Calu3 (cell line): ENCODE measurements at regions not wholly inside any gene's neighbourhood (a gene's known extent, or its start where the extent isn't known, plus 50 kb on each side); places are given as distances from the start of the nearest gene placed in this dataset.

Experiments used
- BruUV-seq: library from RNA; stranded (reverse); fragments of 400-500 nt; replicated peaks from 2 replicates; lab custom pipeline; 2021; lab: Mats Ljungman, UMichigan
- CTCF ChIA-PET: fragments of 300-600 bp; sonication (Branson Sonifier 250); formaldehyde crosslinking; loops from one replicate; lab custom pipeline; 2022; ENCODE audit warnings: antibody characterized with exemption; lab: Charles Lee
- DNase-seq: peaks from one replicate; pipeline ENCODE4 v3.0.0; 2022
- H3K27ac Mint-ChIP-seq: one replicate; pipeline ENCODE4 v1.8.0; 2022; ENCODE audit warnings: mixed read lengths; ENCODE audit not compliant: unreplicated experiment
- H3K27me3 Mint-ChIP-seq: one replicate; pipeline ENCODE4 v1.8.0; 2022; ENCODE audit warnings: mixed read lengths; ENCODE audit not compliant: unreplicated experiment
- H3K36me3 Mint-ChIP-seq: one replicate; pipeline ENCODE4 v1.8.0; 2022; ENCODE audit warnings: mild to moderate bottlenecking, moderate library complexity, mixed read lengths; ENCODE audit not compliant: insufficient read depth, unreplicated experiment
- H3K4me1 Mint-ChIP-seq: one replicate; pipeline ENCODE4 v1.8.0; 2022; ENCODE audit warnings: mild to moderate bottlenecking, low read depth, mixed read lengths; ENCODE audit not compliant: unreplicated experiment
- H3K4me3 Mint-ChIP-seq: one replicate; pipeline ENCODE4 v1.8.0; 2022; ENCODE audit warnings: mild to moderate bottlenecking, low read depth, moderate library complexity, mixed read lengths; ENCODE audit not compliant: unreplicated experiment
- H3K9me3 Mint-ChIP-seq: one replicate; pipeline ENCODE4 v1.8.0; 2022; ENCODE audit warnings: low read depth, mixed read lengths; ENCODE audit not compliant: unreplicated experiment
- intact Hi-C: fragments of 100-400 bp; cut with micrococcal nuclease; formaldehyde crosslinking; loops from one replicate; pipeline ENCODE4 v1.10.0; 2022; ENCODE audit not compliant: unreplicated experiment
- TF ChIP-seq, protein P1 (sequence below): fragments of 200-600 bp; IDR thresholded peaks from one replicate; pipeline ENCODE4 v1.8.0; 2022; ENCODE audit warnings: antibody characterized with exemption; ENCODE audit not compliant: unreplicated experiment

DNA sequence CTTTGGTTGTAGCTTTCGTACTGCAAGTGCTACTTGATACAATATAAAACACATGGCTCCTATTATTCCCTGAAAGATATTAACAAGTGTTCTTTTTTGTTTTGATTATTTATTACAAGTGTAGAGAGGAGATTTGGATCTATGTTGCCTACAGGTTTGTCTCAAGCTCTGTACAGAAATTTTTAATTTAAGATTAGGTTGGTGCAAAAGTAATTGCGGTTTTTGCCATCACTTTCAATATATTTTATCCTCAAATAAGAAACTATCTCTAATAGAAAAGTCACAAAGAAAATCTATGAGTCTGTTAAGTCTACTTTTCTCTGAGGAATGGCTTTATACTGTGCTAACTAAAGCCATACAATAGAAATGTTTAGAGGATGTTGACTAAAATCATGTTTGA is 1086.1 kb downstream of the GRM8 start:
- CTCF ChIA-PET: no interaction called here
- intact Hi-C loops: no loop called here
- H3K27ac Mint-ChIP-seq: no peak overlapping the region
- TF ChIP-seq, protein P1, sequence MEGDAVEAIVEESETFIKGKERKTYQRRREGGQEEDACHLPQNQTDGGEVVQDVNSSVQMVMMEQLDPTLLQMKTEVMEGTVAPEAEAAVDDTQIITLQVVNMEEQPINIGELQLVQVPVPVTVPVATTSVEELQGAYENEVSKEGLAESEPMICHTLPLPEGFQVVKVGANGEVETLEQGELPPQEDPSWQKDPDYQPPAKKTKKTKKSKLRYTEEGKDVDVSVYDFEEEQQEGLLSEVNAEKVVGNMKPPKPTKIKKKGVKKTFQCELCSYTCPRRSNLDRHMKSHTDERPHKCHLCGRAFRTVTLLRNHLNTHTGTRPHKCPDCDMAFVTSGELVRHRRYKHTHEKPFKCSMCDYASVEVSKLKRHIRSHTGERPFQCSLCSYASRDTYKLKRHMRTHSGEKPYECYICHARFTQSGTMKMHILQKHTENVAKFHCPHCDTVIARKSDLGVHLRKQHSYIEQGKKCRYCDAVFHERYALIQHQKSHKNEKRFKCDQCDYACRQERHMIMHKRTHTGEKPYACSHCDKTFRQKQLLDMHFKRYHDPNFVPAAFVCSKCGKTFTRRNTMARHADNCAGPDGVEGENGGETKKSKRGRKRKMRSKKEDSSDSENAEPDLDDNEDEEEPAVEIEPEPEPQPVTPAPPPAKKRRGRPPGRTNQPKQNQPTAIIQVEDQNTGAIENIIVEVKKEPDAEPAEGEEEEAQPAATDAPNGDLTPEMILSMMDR: no peak
- no TSS peak for BruUV-seq
- no peaks in the 10 kb centered on the region for H3K4me1 Mint-ChIP-seq
- no peak for DNase-seq
- H3K27me3 Mint-ChIP-seq: no peaks in the 10 kb centered on the region
- no peaks in the 10 kb centered on the region for H3K36me3 Mint-ChIP-seq
- no peak overlapping the region for H3K4me3 Mint-ChIP-seq
- H3K9me3 Mint-ChIP-seq: peaks cover 9% of the 10 kb centered on the region

DNA sequence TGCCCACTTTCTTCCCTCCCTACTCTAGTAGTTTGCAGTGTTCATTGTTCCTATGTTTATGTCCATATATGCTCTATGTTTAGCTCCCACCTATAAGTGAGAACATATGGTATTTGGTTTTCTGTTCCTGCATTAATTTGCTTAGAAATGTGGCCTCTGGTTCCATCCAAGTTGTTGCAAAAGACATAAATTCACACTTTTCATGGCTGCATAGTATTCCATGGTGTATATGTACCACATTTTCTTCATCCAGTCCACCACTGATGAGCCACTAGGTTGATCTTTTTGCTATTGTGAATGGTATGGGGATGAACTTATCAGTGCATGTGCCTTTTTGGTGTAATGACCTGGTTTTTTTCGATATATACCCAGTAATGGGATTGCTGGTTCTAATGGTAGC is 1089.1 kb downstream of the GRM8 start:
- Mint-ChIP-seq H3K27me3 (no peaks in the 10 kb centered on the region), H3K4me1 (no peaks in the 10 kb centered on the region), H3K4me3 (no peak overlapping the region), H3K27ac (no peak overlapping the region), H3K9me3 (peaks cover 4% of the 10 kb centered on the region), H3K36me3 (no peaks in the 10 kb centered on the region)
- BruUV-seq: no TSS peak
- no peak for DNase-seq
- intact Hi-C loops: no loop called here
- TF ChIP-seq, protein P1: no peak
- CTCF ChIA-PET: interaction anchor here (0.6 kb wide), 1 partner anchor 63 kb away, joined by 3 read pairs; no protein-coding TSS in a partner anchor

DNA sequence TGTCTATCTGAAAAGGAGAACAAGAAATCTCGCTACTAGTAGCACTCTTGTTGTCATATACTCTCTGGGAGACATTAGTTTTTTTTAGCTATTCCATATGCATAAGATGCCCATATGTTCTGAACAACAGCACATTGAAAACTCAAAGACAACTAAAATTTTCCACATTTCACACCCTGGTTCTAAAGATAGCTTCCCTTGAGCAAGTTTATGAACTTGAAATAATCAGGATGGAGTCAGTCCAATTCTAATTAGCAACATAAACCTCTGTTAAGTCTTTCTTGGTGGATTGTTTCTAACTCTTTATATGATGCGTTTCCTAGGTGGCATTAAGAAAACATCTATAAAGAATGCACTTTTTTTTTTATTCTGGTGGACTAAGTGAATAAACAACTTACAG is 1095.3 kb downstream of the GRM8 start:
- Mint-ChIP-seq H3K9me3 (peaks cover 4% of the 10 kb centered on the region), H3K4me3 (no peak overlapping the region), H3K27ac (no peak overlapping the region), H3K4me1 (no peaks in the 10 kb centered on the region), H3K27me3 (no peaks in the 10 kb centered on the region), H3K36me3 (no peaks in the 10 kb centered on the region)
- DNase-seq: no peak
- BruUV-seq: no TSS peak
- intact Hi-C loops: no loop called here
- TF ChIP-seq, protein P1: no peak
- CTCF ChIA-PET: no interaction called here

DNA sequence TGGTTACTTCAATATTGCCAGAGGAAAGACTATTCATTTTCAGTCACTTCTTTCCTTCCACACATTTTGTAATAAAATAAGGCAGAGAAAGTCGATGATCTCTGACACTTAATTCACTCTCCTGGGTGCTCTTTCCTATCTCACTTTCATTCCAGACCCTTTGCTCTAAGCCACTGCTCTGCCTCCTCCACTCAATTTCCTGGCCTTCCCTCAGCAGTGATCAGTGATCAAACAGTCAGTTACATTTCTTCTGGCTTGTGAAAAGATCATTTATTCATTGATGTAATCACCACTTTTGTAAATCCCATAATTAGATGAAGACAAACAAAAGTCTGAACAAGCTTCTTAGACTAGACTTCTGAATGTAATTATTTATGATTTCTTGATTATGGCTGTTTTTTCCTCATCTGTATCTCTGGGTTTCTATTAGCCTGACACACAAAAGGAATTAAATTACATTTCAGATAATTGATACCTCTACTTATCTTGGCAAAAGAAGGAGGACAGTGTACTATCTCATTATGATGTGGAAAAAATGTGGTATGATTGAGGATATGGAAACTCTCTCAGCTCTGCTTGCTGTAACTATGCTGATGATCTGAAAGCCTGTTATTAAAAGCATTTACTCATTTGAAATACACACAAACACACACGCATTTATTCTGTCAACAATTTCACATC is 1102.3 kb downstream of the GRM8 start:
- CTCF ChIA-PET: no interaction called here
- TF ChIP-seq, protein P1: no peak
- no peak overlapping the region for H3K4me3 Mint-ChIP-seq
- H3K9me3 Mint-ChIP-seq: peaks cover 3% of the 10 kb centered on the region
- no peaks in the 10 kb centered on the region for H3K36me3 Mint-ChIP-seq
- H3K4me1 Mint-ChIP-seq: no peaks in the 10 kb centered on the region
- DNase-seq: no peak
- H3K27ac Mint-ChIP-seq: no peak overlapping the region
- intact Hi-C loops: no loop called here
- no peaks in the 10 kb centered on the region for H3K27me3 Mint-ChIP-seq
- BruUV-seq: no TSS peak
